ENCODE measurements at regions not wholly inside any gene's neighbourhood (a gene's known extent, or its start where the extent isn't known, plus 50 kb on each side); places are given as distances from the start of the nearest gene placed in this dataset.

DNA sequence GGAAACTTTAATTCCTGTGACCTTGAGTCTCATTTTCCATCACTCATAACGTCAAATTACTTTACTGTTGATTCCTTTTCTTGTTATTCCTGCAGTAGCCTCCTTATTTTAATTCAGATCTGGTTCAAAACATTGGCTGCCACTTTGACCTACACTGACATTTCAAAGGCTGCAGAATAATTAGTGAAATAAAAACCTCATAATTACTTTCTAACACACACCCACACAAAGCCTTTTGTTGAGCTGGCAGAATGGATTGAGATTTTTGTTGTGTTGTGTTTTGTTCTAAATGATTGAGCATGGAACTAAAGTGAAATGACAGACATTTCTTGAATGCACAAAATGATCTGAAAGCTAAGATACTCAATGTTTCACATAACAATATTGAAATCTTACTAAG, 507.5 kb upstream of the STXBP6 start:
- H3K79me2 ChIP-seq (ENCODE audit: control insufficient read depth, insufficient read depth, low read length, unreplicated experiment): no peaks in the 10 kb centered on the region
- H3K27ac ChIP-seq (ENCODE audit: low read depth, low read length): no peak overlapping the region
- H3K27me3 ChIP-seq (ENCODE audit: insufficient read depth, low read length): no peaks in the 10 kb centered on the region
- no peaks in the 10 kb centered on the region for H3K36me3 ChIP-seq (ENCODE audit: insufficient read depth, low read length)
- H3K4me3 ChIP-seq (ENCODE audit: low read depth, low read length): no peak overlapping the region
- H3K4me1 ChIP-seq (ENCODE audit: control insufficient read depth, insufficient read depth, low read length, unreplicated experiment): no peaks in the 10 kb centered on the region
- H2AFZ ChIP-seq (ENCODE audit: low read length, unreplicated experiment): no peak overlapping the region

DNA sequence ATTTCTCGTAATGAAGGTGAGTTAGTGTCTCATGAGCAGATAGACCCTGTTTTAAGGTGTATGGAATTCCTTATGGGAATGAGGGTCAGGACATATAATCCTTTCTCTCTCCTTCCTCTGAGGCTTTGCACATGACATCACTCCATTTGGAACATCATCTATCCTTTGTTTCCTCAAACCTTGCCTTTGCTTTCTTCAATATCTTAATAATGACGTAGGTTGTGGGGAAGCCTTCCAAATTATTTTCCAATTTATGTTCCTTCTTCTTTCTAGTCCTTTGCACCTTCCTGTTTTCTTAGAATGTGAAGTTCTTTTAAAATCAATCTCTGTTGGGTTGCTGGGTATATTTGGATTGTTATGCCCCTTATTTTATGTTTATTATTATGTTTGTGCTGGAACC, 502.9 kb upstream of the STXBP6 start:
- H3K36me3 ChIP-seq (ENCODE audit: insufficient read depth, low read length): no peaks in the 10 kb centered on the region
- H3K4me3 ChIP-seq (ENCODE audit: low read depth, low read length): no peak overlapping the region
- no peaks in the 10 kb centered on the region for H3K27me3 ChIP-seq (ENCODE audit: insufficient read depth, low read length)
- no peak overlapping the region for H2AFZ ChIP-seq (ENCODE audit: low read length, unreplicated experiment)
- H3K79me2 ChIP-seq (ENCODE audit: control insufficient read depth, insufficient read depth, low read length, unreplicated experiment): no peaks in the 10 kb centered on the region
- no peaks in the 10 kb centered on the region for H3K4me1 ChIP-seq (ENCODE audit: control insufficient read depth, insufficient read depth, low read length, unreplicated experiment)
- no peak overlapping the region for H3K27ac ChIP-seq (ENCODE audit: low read depth, low read length)

DNA sequence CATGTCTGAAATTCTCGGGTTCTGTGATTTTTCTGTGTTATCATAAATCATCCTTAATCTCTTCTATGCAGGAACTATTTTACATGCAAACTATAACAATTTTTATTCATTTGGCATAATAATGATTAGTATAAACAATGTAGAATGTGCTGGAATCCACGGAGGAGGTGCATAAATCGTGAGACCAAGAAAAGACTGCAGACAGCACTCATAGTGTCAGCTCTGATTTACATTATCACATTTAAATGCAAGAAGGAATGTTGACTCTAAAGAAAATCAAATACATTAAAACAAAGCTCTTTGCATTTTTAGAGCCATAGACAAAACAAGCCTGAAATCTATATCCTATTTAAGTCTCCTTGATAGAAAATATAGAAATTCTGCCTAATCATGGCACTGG, 501.7 kb upstream of the STXBP6 start:
- H3K36me3 ChIP-seq (ENCODE audit: insufficient read depth, low read length): no peaks in the 10 kb centered on the region
- no peak overlapping the region for H3K4me3 ChIP-seq (ENCODE audit: low read depth, low read length)
- no peak overlapping the region for H3K27ac ChIP-seq (ENCODE audit: low read depth, low read length)
- H3K27me3 ChIP-seq (ENCODE audit: insufficient read depth, low read length): no peaks in the 10 kb centered on the region
- H3K4me1 ChIP-seq (ENCODE audit: control insufficient read depth, insufficient read depth, low read length, unreplicated experiment): no peaks in the 10 kb centered on the region
- H3K79me2 ChIP-seq (ENCODE audit: control insufficient read depth, insufficient read depth, low read length, unreplicated experiment): no peaks in the 10 kb centered on the region
- H2AFZ ChIP-seq (ENCODE audit: low read length, unreplicated experiment): no peak overlapping the region

DNA sequence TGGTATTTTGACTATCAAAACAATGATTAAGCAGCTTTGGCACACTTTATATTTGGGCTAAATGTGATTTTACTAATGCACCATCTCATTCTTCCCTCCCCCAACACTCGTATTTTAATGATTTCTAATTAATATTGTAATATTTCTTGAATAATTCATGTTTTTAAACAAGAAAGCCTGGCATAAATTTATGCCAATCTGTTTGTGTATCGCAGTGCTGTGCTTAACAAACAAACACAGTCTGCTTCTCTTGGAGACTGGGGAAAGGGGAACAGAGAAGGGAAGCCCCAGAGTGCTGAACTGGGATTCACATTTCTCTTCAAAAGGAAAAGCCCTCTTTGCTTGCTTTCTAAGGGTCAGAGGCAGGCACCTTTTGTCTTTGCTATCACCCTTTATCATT, 496.9 kb upstream of the STXBP6 start:
- Histone ChIP-seq H3K4me3 (ENCODE audit: low read depth, low read length) (no peak overlapping the region), H3K79me2 (ENCODE audit: control insufficient read depth, insufficient read depth, low read length, unreplicated experiment) (no peaks in the 10 kb centered on the region), H3K27me3 (ENCODE audit: insufficient read depth, low read length) (no peaks in the 10 kb centered on the region), H2AFZ (ENCODE audit: low read length, unreplicated experiment) (no peak overlapping the region), H3K36me3 (ENCODE audit: insufficient read depth, low read length) (no peaks in the 10 kb centered on the region), H3K27ac (ENCODE audit: low read depth, low read length) (no peak overlapping the region), H3K4me1 (ENCODE audit: control insufficient read depth, insufficient read depth, low read length, unreplicated experiment) (no peaks in the 10 kb centered on the region)

DNA sequence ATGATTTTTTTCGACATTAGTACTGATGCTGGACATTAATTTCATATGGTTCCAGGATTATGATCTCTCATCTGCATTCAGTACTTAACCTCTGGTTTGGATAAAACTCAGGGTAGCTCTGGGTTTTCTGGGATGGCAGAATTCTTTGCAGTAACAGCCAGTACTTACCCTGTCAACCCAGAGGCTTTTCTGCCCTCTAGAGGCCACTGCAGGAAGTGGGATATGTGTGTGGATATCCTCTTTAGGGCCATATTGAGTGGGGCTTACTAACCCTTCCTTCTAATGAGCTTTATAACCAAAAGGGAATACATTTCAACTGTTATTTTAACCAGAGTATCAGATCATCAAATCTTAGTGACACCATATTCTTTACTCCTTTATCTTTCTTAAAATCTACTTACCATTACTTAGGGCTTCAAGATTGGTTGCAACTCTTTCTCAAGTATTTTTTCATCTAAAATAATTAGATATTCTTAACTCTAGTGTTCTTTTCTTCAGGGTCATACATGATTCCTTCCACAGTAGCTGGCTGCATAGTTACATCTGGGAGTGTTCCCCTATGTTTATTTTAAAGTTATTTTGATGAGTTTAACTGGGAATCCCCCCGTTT, 488.0 kb upstream of the STXBP6 start:
- Histone ChIP-seq H3K4me1 (ENCODE audit: control insufficient read depth, insufficient read depth, low read length, unreplicated experiment) (no peaks in the 10 kb centered on the region), H3K4me3 (ENCODE audit: low read depth, low read length) (no peak overlapping the region)

DNA sequence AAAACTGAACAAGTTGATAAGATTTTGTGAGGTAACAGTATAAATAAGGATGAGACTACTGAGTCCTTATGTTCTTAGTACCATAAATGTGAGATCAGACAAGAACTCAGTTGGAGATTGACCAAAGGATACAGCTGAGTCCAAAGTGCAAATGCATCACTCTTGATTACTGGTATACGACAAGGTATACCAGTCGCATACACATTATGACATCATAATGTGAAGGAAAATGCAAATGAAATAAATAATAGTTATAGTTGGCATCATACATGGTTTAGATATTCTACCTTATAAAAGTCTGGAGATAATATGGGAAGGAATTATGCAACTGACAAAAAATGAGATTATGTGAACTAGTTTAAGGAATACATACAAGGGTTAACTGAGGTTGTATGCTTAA, 476.3 kb upstream of the STXBP6 start:
- Histone ChIP-seq H2AFZ (ENCODE audit: low read length, unreplicated experiment) (no peak overlapping the region), H3K4me1 (ENCODE audit: control insufficient read depth, insufficient read depth, low read length, unreplicated experiment) (no peaks in the 10 kb centered on the region), H3K27ac (ENCODE audit: low read depth, low read length) (no peak overlapping the region), H3K4me3 (ENCODE audit: low read depth, low read length) (no peak overlapping the region), H3K27me3 (ENCODE audit: insufficient read depth, low read length) (no peaks in the 10 kb centered on the region), H3K36me3 (ENCODE audit: insufficient read depth, low read length) (no peaks in the 10 kb centered on the region), H3K79me2 (ENCODE audit: control insufficient read depth, insufficient read depth, low read length, unreplicated experiment) (no peaks in the 10 kb centered on the region)

More for the DNA sequence above, 488.0 kb upstream of the STXBP6 start:
- no peak overlapping the region for H2AFZ ChIP-seq (ENCODE audit: low read length, unreplicated experiment)
- H3K27ac ChIP-seq (ENCODE audit: low read depth, low read length): no peak overlapping the region
- H3K79me2 ChIP-seq (ENCODE audit: control insufficient read depth, insufficient read depth, low read length, unreplicated experiment): no peaks in the 10 kb centered on the region
- no peaks in the 10 kb centered on the region for H3K27me3 ChIP-seq (ENCODE audit: insufficient read depth, low read length)
- H3K36me3 ChIP-seq (ENCODE audit: insufficient read depth, low read length): no peaks in the 10 kb centered on the region

DNA sequence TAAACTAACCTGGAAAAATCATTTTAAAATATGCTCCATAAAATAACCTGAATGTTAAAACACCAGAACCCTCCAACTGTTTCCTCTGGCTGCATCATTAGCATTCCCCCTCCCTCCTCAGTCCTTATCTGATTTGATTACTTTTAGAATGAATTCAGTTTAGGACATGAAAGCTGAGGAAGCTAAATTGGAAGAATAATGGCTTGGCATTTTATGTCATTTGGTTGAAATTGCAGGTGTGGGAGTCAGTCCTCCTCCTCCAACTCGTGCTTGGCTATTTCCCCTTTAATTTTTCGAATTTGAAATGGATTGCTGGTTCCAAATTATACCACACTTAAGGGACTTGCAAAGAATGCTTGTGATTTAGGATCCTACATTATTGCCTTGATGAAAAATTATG, 473.0 kb upstream of the STXBP6 start:
- Histone ChIP-seq H3K79me2 (ENCODE audit: control insufficient read depth, insufficient read depth, low read length, unreplicated experiment) (no peaks in the 10 kb centered on the region), H2AFZ (ENCODE audit: low read length, unreplicated experiment) (no peak overlapping the region), H3K27me3 (ENCODE audit: insufficient read depth, low read length) (no peaks in the 10 kb centered on the region), H3K27ac (ENCODE audit: low read depth, low read length) (no peak overlapping the region), H3K36me3 (ENCODE audit: insufficient read depth, low read length) (no peaks in the 10 kb centered on the region), H3K4me1 (ENCODE audit: control insufficient read depth, insufficient read depth, low read length, unreplicated experiment) (no peaks in the 10 kb centered on the region), H3K4me3 (ENCODE audit: low read depth, low read length) (no peak overlapping the region)

DNA sequence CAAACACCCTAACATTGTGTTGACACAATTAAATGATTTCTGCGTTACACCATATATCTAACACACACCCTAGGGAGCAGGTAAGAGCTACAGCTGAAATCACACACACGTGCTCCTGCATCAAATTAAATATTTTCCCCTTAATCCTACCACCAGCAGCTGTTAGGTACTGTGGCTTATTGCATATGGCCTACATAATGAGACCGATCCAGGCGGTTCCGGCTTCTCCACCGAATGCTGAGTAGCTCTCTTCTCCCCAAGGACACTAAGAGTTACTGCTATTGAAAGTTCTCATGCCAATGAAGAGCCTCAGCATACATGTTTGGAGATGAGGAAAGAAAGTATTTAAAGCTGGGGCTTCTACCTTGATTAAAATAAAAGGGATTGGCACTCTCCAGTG, 472.2 kb upstream of the STXBP6 start:
- Histone ChIP-seq H3K27ac (ENCODE audit: low read depth, low read length) (no peak overlapping the region), H3K4me1 (ENCODE audit: control insufficient read depth, insufficient read depth, low read length, unreplicated experiment) (no peaks in the 10 kb centered on the region), H3K79me2 (ENCODE audit: control insufficient read depth, insufficient read depth, low read length, unreplicated experiment) (no peaks in the 10 kb centered on the region), H2AFZ (ENCODE audit: low read length, unreplicated experiment) (no peak overlapping the region), H3K27me3 (ENCODE audit: insufficient read depth, low read length) (no peaks in the 10 kb centered on the region), H3K4me3 (ENCODE audit: low read depth, low read length) (no peak overlapping the region), H3K36me3 (ENCODE audit: insufficient read depth, low read length) (no peaks in the 10 kb centered on the region)

DNA sequence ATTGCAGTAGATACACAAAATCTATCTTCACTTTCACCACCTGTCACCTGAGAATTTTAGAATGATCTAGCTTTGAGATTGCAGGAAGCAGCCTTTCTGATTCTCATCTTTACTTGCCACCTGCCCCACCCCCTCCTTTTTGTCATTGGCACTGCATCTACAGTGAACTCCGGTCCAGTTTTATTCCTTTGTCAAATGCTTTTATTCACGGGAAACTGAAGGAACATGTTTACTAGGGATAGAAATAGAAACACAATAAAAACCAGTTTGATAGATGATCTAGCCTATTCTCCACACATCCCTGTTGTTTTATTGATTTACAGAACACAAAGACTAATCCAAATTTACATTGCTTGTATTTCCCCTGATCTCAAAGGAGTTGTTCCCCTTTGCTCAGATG, 471.7 kb upstream of the STXBP6 start:
- H3K36me3 ChIP-seq (ENCODE audit: insufficient read depth, low read length): no peaks in the 10 kb centered on the region
- no peaks in the 10 kb centered on the region for H3K79me2 ChIP-seq (ENCODE audit: control insufficient read depth, insufficient read depth, low read length, unreplicated experiment)
- no peaks in the 10 kb centered on the region for H3K27me3 ChIP-seq (ENCODE audit: insufficient read depth, low read length)
- no peak overlapping the region for H3K27ac ChIP-seq (ENCODE audit: low read depth, low read length)
- no peak overlapping the region for H2AFZ ChIP-seq (ENCODE audit: low read length, unreplicated experiment)
- H3K4me1 ChIP-seq (ENCODE audit: control insufficient read depth, insufficient read depth, low read length, unreplicated experiment): no peaks in the 10 kb centered on the region
- no peak overlapping the region for H3K4me3 ChIP-seq (ENCODE audit: low read depth, low read length)

DNA sequence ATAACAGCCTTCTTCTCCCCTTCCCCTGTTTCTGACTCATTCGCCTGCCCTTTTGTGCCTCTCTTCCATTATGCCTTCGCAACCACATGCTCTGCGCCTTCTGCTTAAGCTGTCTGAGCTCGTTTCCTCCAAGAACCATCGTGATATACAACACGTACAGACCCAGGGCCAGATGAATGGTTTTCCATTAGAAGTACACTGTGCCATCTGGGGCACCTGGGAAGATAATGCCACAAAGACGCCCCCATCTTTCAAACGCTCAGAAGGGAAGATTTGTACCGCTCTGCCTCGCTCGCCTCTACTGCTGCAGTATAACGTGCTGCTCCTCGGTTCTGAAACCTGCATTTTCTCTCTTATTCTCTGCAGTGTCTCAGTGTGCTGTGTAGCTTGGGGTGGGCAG, 470.9 kb upstream of the STXBP6 start:
- no peaks in the 10 kb centered on the region for H3K27me3 ChIP-seq (ENCODE audit: insufficient read depth, low read length)
- H2AFZ ChIP-seq (ENCODE audit: low read length, unreplicated experiment): no peak overlapping the region
- H3K4me3 ChIP-seq (ENCODE audit: low read depth, low read length): no peak overlapping the region
- no peaks in the 10 kb centered on the region for H3K4me1 ChIP-seq (ENCODE audit: control insufficient read depth, insufficient read depth, low read length, unreplicated experiment)
- H3K79me2 ChIP-seq (ENCODE audit: control insufficient read depth, insufficient read depth, low read length, unreplicated experiment): no peaks in the 10 kb centered on the region
- H3K36me3 ChIP-seq (ENCODE audit: insufficient read depth, low read length): no peaks in the 10 kb centered on the region
- H3K27ac ChIP-seq (ENCODE audit: low read depth, low read length): no peak overlapping the region

DNA sequence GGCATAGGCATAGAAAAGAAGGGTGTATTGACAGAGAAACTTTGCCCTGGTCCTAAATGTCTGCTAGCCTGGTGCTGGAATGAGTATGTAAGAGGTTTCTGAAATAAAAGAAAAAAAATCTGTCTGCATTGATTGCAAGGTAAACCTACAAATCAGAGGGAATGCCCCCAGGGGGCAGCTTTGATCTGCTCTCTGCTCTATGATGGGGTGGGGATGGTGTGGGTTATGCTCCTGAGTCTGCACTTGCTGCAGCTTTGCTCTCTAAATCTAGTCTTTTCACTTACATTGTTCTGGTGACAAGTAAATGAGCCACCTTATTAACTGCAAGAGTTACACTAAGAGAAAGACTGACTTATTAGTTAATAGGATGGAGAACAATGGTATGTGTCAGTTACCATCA, 468.4 kb upstream of the STXBP6 start:
- H3K4me1 ChIP-seq (ENCODE audit: control insufficient read depth, insufficient read depth, low read length, unreplicated experiment): no peaks in the 10 kb centered on the region
- H3K36me3 ChIP-seq (ENCODE audit: insufficient read depth, low read length): no peaks in the 10 kb centered on the region
- no peak overlapping the region for H2AFZ ChIP-seq (ENCODE audit: low read length, unreplicated experiment)
- no peak overlapping the region for H3K27ac ChIP-seq (ENCODE audit: low read depth, low read length)
- no peaks in the 10 kb centered on the region for H3K79me2 ChIP-seq (ENCODE audit: control insufficient read depth, insufficient read depth, low read length, unreplicated experiment)
- H3K27me3 ChIP-seq (ENCODE audit: insufficient read depth, low read length): no peaks in the 10 kb centered on the region
- no peak overlapping the region for H3K4me3 ChIP-seq (ENCODE audit: low read depth, low read length)
